NCI-H1417 treated with DMSO at 0.1 percent for 48 hours (cell line): ENCODE measurements at regions not wholly inside any gene's neighbourhood (a gene's known extent, or its start where the extent isn't known, plus 50 kb on each side); places are given as distances from the start of the nearest gene placed in this dataset.

Experiments
- DNase-seq: peaks from one replicate; lab custom pipeline; 2025; lab: John Stamatoyannopoulos, UW

DNA sequence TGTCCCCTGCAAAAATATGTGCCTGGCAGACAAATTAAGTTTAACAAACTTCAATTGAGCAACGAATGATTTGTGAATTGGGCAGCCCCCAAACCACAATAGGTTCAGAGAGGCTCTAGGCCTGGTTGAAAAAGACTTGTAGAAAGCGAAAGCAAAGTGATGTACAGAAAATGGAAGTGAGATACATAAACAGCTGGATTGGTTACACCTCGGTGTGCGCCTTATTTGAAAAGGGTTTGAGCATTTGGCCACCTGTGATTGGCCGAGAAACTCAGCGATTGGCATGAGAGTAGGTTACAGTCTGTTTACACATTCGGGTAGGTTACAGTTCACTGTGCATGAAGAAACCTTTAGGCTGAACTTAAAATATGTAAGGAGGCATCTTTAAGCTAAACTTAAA lies 136.9 kb downstream of the CD83 start:
- DNase-seq, result no peak

- DNase-seq, result no peak
These were observed 138.3 kb downstream of the CD83 start for GRCh38 chr6:14255916-14256315.

DNA sequence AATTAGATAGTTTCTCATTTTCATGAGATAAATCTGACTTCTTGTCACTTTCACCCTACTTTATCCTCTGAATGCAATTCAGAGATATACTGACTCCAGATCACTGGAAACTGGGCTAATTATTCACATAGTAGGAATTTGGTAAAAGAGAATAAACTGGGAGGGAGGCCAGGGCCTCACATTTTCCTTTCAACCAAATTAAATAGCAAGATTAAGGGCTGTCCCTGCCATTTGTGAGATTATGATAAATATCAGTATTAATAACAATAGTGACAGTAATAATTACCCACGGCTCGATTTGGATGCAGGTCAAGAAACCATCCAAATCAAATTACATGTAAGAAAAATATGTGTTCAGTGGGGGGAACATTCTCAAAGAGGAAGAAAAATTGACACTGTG lies 140.5 kb downstream of the CD83 start:
- DNase-seq, result no peak

- DNase-seq, result no peak
These were observed 141.4 kb downstream of the CD83 start for GRCh38 chr6:14258695-14259593.

DNA sequence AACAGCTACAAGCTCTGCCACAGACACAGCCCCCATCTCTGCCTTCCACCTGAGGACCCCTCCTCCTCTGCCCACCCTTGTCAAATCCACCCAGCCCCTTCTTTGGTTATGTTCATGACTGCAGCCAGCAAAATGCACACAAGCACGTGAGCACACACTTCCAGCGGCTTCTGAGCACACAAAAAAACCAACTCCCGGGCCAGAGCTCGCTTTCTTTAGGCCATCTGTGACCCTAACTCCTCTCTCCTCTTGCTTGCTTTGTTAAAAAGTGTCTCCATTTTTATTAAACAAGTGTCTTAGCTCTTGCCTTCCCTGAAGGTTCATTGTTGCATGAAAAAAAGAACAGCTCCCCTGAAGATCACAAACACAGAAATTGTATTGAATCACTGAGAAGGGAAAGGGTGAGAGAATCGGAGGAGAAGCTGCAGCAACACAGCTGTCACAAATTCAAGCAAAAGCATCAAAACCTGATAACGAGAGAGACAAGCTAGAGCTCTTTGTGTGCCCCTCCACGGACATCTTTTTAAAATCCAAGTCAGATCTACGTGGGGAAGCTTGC lies 142.1 kb downstream of the CD83 start:
- DNase-seq, result no peak

DNA sequence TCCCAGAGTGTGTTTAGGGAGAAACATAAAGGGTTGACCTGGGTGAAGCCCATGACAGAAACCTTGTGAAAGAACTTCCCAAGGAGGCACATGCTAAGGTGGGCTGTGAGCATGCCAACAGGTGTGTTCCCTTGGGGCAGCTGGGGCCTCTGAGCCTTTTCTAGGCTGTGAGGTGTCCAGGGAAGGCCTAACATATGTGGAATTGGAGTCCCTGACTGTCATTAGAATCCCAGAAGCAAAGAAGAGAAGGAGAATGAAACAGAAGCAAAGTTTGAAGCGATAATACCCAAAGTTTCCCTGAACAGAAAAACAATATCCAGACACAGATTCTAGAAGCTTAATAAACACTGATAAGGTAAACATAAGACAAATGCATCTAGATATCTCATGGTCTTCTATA lies 143.3 kb downstream of the CD83 start:
- no peak for DNase-seq

DNA sequence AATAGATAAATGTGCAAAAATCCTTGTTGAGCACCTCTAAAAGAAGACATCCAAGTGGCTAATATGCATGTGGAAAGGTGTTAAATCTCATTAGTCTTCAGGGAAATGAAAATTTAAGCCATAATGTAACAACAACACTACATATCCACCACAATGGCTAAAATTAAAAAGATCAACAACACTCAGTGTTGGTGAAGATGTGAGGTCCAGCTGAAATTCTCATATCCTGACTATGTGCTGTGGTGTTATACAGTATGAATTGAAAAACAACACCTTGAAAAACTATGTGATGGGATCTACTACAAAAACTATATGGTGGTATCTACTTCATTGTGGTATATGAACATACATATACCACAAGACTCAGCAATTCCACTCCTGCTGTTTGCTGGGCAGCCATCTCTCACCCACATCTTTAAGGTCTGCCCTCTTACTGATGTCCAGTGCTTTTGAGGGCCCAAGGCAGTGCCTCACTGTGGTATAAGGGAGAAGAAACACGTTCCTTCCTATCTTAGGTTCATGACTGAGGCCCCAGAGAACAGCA lies 146.4 kb downstream of the CD83 start:
- no peak for DNase-seq

DNA sequence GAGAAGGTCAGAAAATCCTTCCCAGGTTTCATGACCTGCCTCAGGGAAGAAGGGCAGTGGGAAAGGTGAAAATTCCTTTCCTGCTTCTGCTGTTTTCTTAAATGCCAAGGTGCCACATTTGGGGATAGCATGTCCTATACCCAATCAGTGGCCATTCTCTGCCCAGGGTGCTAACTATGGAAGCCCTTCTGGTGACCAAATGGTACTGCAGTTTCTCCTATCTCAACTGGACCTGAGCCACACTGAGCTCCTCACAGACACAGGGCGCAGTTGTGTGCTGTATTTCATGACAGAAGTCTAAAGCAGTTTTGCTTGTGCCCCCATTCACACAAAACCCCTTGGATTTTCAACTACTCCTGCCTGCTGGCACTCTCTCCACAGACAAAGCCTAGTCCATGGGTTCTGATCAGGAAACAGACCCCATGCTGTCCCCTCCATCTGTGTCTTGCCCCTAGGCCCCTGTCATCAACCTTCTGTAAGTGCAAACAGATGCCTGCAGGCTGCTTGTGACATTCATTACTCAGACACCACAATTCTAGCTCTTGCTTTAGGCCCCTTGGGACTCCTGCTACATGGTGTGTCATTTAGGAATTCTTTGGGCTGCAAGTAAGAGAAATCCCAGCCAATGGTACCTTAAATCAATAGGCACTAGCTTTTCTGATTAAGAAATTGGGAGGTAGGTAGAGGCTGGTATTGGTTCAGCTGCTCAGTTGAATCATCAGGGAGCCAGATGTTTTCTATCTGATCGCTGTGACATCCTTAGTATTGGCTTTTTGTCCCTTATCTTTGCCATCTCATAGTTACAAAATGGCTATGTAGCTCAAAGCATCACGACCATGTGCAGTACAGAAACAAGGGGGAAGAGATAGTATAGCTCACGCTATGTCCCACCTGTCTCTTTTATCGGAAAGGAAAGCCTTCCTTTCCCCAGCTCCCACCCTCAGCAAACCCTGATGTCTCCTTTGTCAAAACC lies 147.8 kb downstream of the CD83 start:
- no peak for DNase-seq

DNA sequence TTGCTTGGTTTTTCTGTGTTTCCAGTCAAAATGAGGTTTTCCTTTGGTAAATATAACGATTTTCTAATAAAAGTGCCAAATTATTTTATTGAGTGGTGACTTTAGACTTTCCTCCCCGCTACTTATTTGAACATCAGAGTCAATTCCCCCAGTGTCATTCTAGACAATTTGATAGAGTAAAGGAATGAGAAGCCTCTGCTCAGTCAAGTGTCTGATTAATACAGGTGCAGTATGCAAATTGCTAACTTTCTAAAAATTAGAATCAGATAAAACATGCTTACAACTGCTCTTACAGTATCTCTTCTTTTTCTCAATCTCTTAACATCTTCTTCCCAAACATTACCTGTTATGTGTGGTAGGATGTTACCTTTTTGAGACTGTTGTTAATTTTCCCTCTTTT lies 148.7 kb downstream of the CD83 start:
- DNase-seq, result no peak

GRCh38 chr6:14267885-14268660 lies 150.5 kb downstream of the CD83 start:
- no peak for DNase-seq

GRCh38 chr6:14269436-14269835 lies 151.9 kb downstream of the CD83 start:
- no peak for DNase-seq

- no peak for DNase-seq
These were observed 152.7 kb downstream of the CD83 start for GRCh38 chr6:14270142-14270893.

DNA sequence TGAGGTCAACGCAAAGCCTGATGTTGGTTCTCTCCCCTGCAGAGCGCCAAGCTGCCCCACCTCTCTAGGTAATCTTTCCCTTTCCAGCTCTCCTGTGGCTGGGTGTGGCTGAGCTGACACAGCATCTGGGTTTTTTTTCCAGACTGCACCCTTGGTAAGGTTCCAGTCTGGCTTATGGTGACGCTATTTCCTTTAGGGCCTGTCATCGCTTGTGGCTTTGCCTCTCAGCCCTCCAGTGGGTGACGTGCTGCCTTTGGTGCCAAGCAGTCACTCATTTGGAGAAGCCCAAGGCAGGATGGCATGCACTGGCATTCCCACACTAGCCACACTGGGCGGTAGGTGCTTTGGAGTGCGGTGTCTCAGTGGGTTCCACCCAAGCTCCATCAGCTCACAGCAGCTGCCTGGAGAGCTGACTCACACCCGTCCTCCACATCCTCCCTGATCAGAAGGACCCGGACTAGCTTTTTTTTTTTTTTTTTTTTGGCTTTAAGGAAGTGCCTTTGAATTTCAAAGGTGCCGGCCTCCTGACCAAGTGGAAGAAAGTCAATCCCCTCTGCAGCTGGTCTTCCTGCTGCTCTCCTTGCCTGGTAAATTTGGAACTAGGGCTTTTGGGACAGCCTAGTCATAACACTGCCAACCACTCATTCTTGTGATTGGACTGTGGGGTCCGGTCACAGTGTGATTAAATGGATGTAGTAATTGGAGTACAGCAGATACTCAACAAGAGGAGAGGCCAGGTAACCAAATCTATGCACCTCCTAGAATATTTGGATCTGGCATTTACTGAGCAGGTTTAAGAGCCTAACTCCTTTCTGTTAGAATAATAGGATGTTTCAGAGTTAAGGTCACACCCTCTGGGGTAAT lies 153.6 kb downstream of the CD83 start:
- no peak for DNase-seq

DNA sequence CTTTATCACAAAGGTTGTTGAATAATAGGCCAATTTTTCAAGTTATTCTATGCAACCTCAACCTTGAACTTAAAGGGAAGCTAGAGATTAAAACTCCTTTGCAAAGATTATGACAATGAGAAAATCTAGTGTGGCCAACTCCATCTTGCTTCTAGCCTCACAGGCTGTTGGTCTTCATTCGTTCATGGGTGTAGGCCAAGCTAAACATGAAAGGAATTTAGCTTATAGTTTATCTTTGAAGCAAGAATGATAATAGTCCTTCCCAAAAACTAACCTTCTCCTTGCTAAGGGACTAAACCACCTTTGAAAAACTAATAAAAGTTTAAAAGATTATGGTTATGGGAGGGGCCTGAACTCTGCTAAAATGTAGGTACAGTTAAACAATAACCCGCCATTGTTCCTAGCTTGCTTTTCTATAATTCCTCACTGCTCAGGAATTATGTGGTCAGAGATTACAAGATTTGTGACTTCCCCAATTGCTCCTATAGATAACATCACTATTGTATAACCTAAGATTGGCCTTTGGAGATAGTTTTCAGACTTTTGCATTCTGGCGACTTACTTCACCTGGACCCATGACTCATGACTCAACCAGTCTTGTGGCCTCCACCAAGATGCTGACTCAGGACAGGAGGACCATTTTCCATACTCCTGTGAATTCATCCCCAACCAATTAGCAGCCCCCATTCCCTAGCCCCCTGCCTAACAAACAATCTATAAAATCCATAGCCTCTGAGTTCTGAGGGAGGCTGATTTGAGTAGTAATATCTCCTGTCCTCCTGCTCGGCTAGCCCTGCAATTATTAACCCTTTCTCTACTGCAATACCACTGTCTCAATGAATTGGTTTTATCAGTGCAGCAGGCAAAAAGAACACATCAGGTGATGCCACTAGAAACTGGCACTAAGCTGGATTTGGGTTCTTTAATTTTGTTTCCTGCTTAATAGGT lies 154.5 kb downstream of the CD83 start:
- DNase-seq, result no peak

GRCh38 chr6:14272737-14273085 lies 155.1 kb downstream of the CD83 start:
- DNase-seq, result no peak

- no peak for DNase-seq
These were observed 155.6 kb downstream of the CD83 start for GRCh38 chr6:14273191-14273590.

DNA sequence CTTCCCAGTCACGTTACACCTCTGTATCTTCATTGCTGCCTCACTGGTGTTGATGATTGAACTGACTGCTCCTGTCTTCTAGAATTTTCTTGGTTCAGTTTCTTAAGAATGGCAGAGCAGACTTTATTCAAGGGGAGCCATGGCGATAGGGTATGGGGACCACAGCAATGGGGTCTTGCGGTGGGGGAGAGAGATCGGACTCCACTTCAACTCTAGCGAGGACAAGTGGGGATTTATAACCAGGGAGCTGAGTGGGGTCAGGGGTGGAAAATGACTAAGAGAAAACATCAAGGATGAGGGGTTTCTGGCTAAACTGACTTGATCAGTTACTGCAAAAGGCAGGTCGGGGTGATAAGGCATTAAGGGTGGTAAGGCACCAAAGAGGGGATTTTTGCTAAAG lies 156.4 kb downstream of the CD83 start:
- DNase-seq, result no peak
